OCI-LY3 (cell line): ENCODE measurements at regions not wholly inside any gene's neighbourhood (a gene's known extent, or its start where the extent isn't known, plus 50 kb on each side); places are given as distances from the start of the nearest gene placed in this dataset.

Experiments
- H2AFZ ChIP-seq: fragments of 200-600, 300-600 bp; shearing (Covaris generic); 2 replicates; pipeline ENCODE4 v1.6.0; 2014; ENCODE audit warnings: antibody characterized with exemption, low read depth, low read length
- H3K27ac ChIP-seq: fragments of 200-600, 300-600 bp; sonication (generic); 2 replicates; pipeline ENCODE4 v1.5.1; 2014; ENCODE audit warnings: mild to moderate bottlenecking, low read length, moderate library complexity, mixed read lengths
- H3K27me3 ChIP-seq: fragments of 200-600, 300-600 bp; sonication (generic); 2 replicates; pipeline ENCODE4 v1.6.1; 2014; ENCODE audit warnings: low read depth, low read length, mixed read lengths
- H3K36me3 ChIP-seq: fragments of 200-600, 300-600 bp; sonication (generic); replicated peaks from 2 replicates; pipeline ENCODE3; 2014; ENCODE audit warnings: low read depth, low read length, mixed read lengths
- H3K4me1 ChIP-seq: fragments of 300-600, 200-600 bp; sonication (generic); 2 replicates; pipeline ENCODE4 v1.6.1; 2014; ENCODE audit warnings: low read length, mixed read lengths
- H3K4me2 ChIP-seq: fragments of 200-600, 300-600 bp; sonication (generic); 2 replicates; pipeline ENCODE4 v1.6.1; 2014; ENCODE audit warnings: low read length, mixed read lengths
- H3K4me3 ChIP-seq: fragments of 300-600, 200-600 bp; sonication (generic); 2 replicates; pipeline ENCODE4 v1.5.1; 2014; ENCODE audit warnings: antibody characterized with exemption, mild to moderate bottlenecking, low read length, moderate library complexity
- H3K79me2 ChIP-seq: fragments of 300-600, 200-600 bp; shearing (Covaris generic); 2 replicates; pipeline ENCODE4 v1.6.1; 2014; ENCODE audit warnings: mild to moderate bottlenecking, low read length, mixed read lengths
- H3K9ac ChIP-seq: fragments of 300-600, 200-600 bp; shearing (Covaris generic); 2 replicates; pipeline ENCODE4 v1.6.0; 2014; ENCODE audit warnings: mild to moderate bottlenecking, low read length, moderate library complexity
- H3K9me3 ChIP-seq: fragments of 200-600, 300-600 bp; shearing (Covaris generic); 2 replicates; pipeline ENCODE4 v1.6.1; 2014; ENCODE audit warnings: low read length, mixed read lengths; ENCODE audit not compliant: insufficient read depth
- H4K20me1 ChIP-seq: fragments of 200-600, 300-600 bp; sonication (generic); 2 replicates; pipeline ENCODE4 v1.6.1; 2016; ENCODE audit warnings: low read length, mixed read lengths; ENCODE audit not compliant: insufficient read depth
- CTCF ChIP-seq: fragments of 200-600, 300-600 bp; sonication (generic); IDR thresholded peaks from 2 replicates; pipeline ENCODE4 v1.5.1; 2014; ENCODE audit warnings: antibody characterized with exemption, low read length, low read depth
- EZH2phosphoT487 ChIP-seq: fragments of 200-600 bp; shearing (Covaris generic); IDR thresholded peaks from 2 replicates; pipeline ENCODE4 v1.6.1; 2018; ENCODE audit warnings: antibody characterized with exemption, mixed run types, low read depth

- H2AFZ ChIP-seq = no peak overlapping the region
- H3K9me3 ChIP-seq = no peaks in the 10 kb centered on the region
- H3K9ac ChIP-seq = no peak overlapping the region
- H3K4me1 ChIP-seq = no peaks in the 10 kb centered on the region
- no peak overlapping the region for H3K4me2 ChIP-seq
- TF ChIP-seq EZH2phosphoT487 = no peak
- no peaks in the 10 kb centered on the region for H3K36me3 ChIP-seq
- no peaks in the 10 kb centered on the region for H3K27me3 ChIP-seq
- H3K27ac ChIP-seq = no peak overlapping the region
- H4K20me1 ChIP-seq = no peaks in the 10 kb centered on the region
- no peak overlapping the region for H3K4me3 ChIP-seq
- H3K79me2 ChIP-seq = no peaks in the 10 kb centered on the region
Measured at GRCh38 chr22:47600791-47601625, 838.6 kb downstream of the TBC1D22A start.

- no peaks in the 10 kb centered on the region for H3K27me3 ChIP-seq
- H3K4me3 ChIP-seq = no peak overlapping the region
- no peak overlapping the region for H3K4me2 ChIP-seq
- no peaks in the 10 kb centered on the region for H4K20me1 ChIP-seq
- no peak overlapping the region for H3K9ac ChIP-seq
- no peaks in the 10 kb centered on the region for H3K36me3 ChIP-seq
- H3K4me1 ChIP-seq = no peaks in the 10 kb centered on the region
- no peaks in the 10 kb centered on the region for H3K79me2 ChIP-seq
- TF ChIP-seq CTCF (no peak), EZH2phosphoT487 (no peak)
- H2AFZ ChIP-seq = no peak overlapping the region
- H3K27ac ChIP-seq = no peak overlapping the region
- H3K9me3 ChIP-seq = no peaks in the 10 kb centered on the region
Measured at GRCh38 chr22:47600281-47600680, 837.8 kb downstream of the TBC1D22A start.

DNA sequence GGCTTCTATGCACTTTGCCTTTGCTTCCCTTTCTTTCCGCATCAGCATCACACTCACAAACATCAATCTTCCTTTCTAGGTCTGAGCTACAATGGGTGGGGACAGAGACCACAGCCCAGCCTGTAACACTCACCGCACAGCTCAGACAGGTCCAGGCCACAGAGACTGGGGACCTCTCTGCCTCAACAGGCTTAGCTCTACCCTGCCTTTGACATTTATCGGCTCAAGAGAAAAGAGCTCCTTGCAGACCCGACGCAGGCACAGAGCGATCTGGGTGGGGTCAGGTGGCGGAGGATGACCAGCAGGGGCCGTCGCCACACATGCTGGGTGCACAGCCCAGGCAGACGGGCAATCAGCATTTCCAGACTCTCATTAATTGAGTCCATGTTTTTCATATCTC lies 837.3 kb downstream of the TBC1D22A start:
- Histone ChIP-seq H3K79me2 (no peaks in the 10 kb centered on the region), H3K4me3 (no peak overlapping the region), H3K9ac (no peak overlapping the region), H3K4me2 (no peak overlapping the region), H2AFZ (no peak overlapping the region), H3K9me3 (no peaks in the 10 kb centered on the region), H4K20me1 (no peaks in the 10 kb centered on the region), H3K36me3 (no peaks in the 10 kb centered on the region), H3K27ac (no peak overlapping the region), H3K4me1 (no peaks in the 10 kb centered on the region), H3K27me3 (no peaks in the 10 kb centered on the region)
- TF ChIP-seq EZH2phosphoT487 (no peak), CTCF (no peak)

- Histone ChIP-seq H3K79me2 (no peaks in the 10 kb centered on the region), H3K36me3 (no peaks in the 10 kb centered on the region), H3K27me3 (no peaks in the 10 kb centered on the region), H2AFZ (no peak overlapping the region), H3K4me2 (no peak overlapping the region), H3K4me1 (no peaks in the 10 kb centered on the region), H3K27ac (no peak overlapping the region), H3K9me3 (no peaks in the 10 kb centered on the region), H3K9ac (no peak overlapping the region), H4K20me1 (no peaks in the 10 kb centered on the region), H3K4me3 (no peak overlapping the region)
- no peak for TF ChIP-seq EZH2phosphoT487
- TF ChIP-seq CTCF = no peak
Measured at GRCh38 chr22:47598864-47599263, 836.4 kb downstream of the TBC1D22A start.
